Stomach (tissue), 4 donors: ENCODE measurements at regions not wholly inside any gene's neighbourhood (a gene's known extent, or its start where the extent isn't known, plus 50 kb on each side); places are given as distances from the start of the nearest gene placed in this dataset.

ENCODE experiments used
- EP300 ChIP-seq: sonication (generic); formaldehyde crosslinking; IDR thresholded peaks from one replicate; pipeline ENCODE4 v1.6.1; 2017; ENCODE audit warnings: antibody characterized with exemption
- POLR2A ChIP-seq, 4 donors: fragments of 450-650 bp; IDR thresholded peaks; one replicate each; pipeline ENCODE4 v1.6.1; 2016; ENCODE audit warnings: antibody characterized with exemption in 4 of 4, control low read depth in 2 of 4, mild to moderate bottlenecking in 1 of 4, moderate library complexity in 1 of 4
- POLR2AphosphoS5 ChIP-seq, 3 donors: sonication (generic); formaldehyde crosslinking; IDR thresholded peaks; one replicate each; pipeline ENCODE4 v1.6.1; 2016; ENCODE audit warnings: antibody characterized with exemption in 3 of 3
- TF ChIP-seq, protein P1 (sequence below), 7 experiments: fragments of 450-650 bp in 4 of 7; fragments of 200-600 bp in 3 of 7; sonication (generic) in 3 of 7; IDR thresholded peaks; one replicate each; pipeline ENCODE4 v1.5.1; 2016 to 2019; ENCODE audit warnings: antibody characterized with exemption in 7 of 7, control low read depth in 2 of 7, mild to moderate bottlenecking in 1 of 7

- TF ChIP-seq, protein P1, sequence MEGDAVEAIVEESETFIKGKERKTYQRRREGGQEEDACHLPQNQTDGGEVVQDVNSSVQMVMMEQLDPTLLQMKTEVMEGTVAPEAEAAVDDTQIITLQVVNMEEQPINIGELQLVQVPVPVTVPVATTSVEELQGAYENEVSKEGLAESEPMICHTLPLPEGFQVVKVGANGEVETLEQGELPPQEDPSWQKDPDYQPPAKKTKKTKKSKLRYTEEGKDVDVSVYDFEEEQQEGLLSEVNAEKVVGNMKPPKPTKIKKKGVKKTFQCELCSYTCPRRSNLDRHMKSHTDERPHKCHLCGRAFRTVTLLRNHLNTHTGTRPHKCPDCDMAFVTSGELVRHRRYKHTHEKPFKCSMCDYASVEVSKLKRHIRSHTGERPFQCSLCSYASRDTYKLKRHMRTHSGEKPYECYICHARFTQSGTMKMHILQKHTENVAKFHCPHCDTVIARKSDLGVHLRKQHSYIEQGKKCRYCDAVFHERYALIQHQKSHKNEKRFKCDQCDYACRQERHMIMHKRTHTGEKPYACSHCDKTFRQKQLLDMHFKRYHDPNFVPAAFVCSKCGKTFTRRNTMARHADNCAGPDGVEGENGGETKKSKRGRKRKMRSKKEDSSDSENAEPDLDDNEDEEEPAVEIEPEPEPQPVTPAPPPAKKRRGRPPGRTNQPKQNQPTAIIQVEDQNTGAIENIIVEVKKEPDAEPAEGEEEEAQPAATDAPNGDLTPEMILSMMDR (IDR thresholded peaks at IDR 0.05), result no peak
- TF ChIP-seq POLR2A (IDR thresholded peaks at IDR 0.05) (no peak), EP300 (no peak), POLR2AphosphoS5 (IDR thresholded peaks at IDR 0.05) (no peak)
Observed at GRCh38 chr16:17607609-17608008, 136.8 kb upstream of the XYLT1 start.
